OCI-LY7 (cell line): ENCODE measurements at regions not wholly inside any gene's neighbourhood (a gene's known extent, or its start where the extent isn't known, plus 50 kb on each side); places are given as distances from the start of the nearest gene placed in this dataset.

ENCODE experiments used
- BruUV-seq: library from RNA; stranded (reverse); fragments of 400-500 nt; replicated peaks from 2 replicates; lab custom pipeline; 2021; lab: Mats Ljungman, UMichigan
- CTCF ChIA-PET: fragments of 300-600 bp; sonication (Branson Sonifier 250); formaldehyde crosslinking; loops from one replicate; lab custom pipeline; 2022; ENCODE audit warnings: antibody characterized with exemption; ENCODE audit not compliant: unreplicated experiment; lab: Charles Lee
- POLR2A ChIA-PET: fragments of 300-600 bp; sonication (Branson Sonifier 250); formaldehyde crosslinking; loops from one replicate; lab custom pipeline; 2022; ENCODE audit warnings: antibody characterized with exemption; lab: Charles Lee
- DNase-seq: peaks from one replicate; pipeline ENCODE4 v3.0.0-alpha.2; 2015; ENCODE audit warnings: low spot score
- H2AFZ ChIP-seq: fragments of 200-600 bp; sonication (generic), shearing (Covaris generic); 2 replicates; pipeline ENCODE4 v1.6.1; 2014; ENCODE audit warnings: mild to moderate bottlenecking, antibody characterized with exemption, low read length, moderate library complexity
- H3K27ac ChIP-seq: fragments of 200-600 bp; sonication (generic); 2 replicates; pipeline ENCODE4 v1.5.1; 2014; ENCODE audit warnings: mixed run types, low read depth, mild to moderate bottlenecking, moderate library complexity, low read length, inconsistent platforms; ENCODE audit not compliant: poor library complexity, severe bottlenecking
- H3K36me3 ChIP-seq: fragments of 200-600 bp; sonication (generic); 2 replicates; pipeline ENCODE4 v1.6.1; 2014; ENCODE audit warnings: mild to moderate bottlenecking, antibody characterized with exemption, low read length, moderate library complexity, mixed read lengths; ENCODE audit not compliant: insufficient read depth
- H3K4me1 ChIP-seq: fragments of 200-600 bp; sonication (generic); 2 replicates; pipeline ENCODE4 v1.5.1; 2014; ENCODE audit warnings: mild to moderate bottlenecking, low read length; ENCODE audit not compliant: insufficient read depth, poor library complexity, severe bottlenecking
- H3K4me2 ChIP-seq: fragments of 200-600 bp; sonication (generic); 2 replicates; pipeline ENCODE4 v1.6.1; 2014; ENCODE audit warnings: mild to moderate bottlenecking, low read length
- H3K4me3 ChIP-seq: fragments of 200-600 bp; sonication (generic); 2 replicates; pipeline ENCODE4 v1.5.1; 2014; ENCODE audit warnings: mild to moderate bottlenecking, low read depth, low read length; ENCODE audit not compliant: poor library complexity, severe bottlenecking
- H3K79me2 ChIP-seq: fragments of 200-600 bp; sonication (generic); 2 replicates; pipeline ENCODE4 v1.6.1; 2016; ENCODE audit warnings: low read depth, mild to moderate bottlenecking, low read length, moderate library complexity, mixed read lengths; ENCODE audit not compliant: insufficient read depth
- H3K9me2 ChIP-seq: fragments of 200-600 bp; sonication (generic); 2 replicates; pipeline ENCODE4 v1.6.1; 2016; ENCODE audit warnings: mild to moderate bottlenecking, low read length, mixed read lengths; ENCODE audit not compliant: insufficient read depth
- H3K9me3 ChIP-seq: fragments of 200-600 bp; sonication (generic); 2 replicates; pipeline ENCODE4 v1.6.1; 2014; ENCODE audit warnings: mild to moderate bottlenecking, mixed run types, low read length, mixed read lengths
- H4K20me1 ChIP-seq: fragments of 200-600 bp; sonication (generic); 2 replicates; pipeline ENCODE4 v1.6.1; 2014; ENCODE audit warnings: mild to moderate bottlenecking, antibody characterized with exemption, low read length, moderate library complexity, mixed read lengths; ENCODE audit not compliant: insufficient read depth
- EZH2phosphoT487 ChIP-seq: fragments of 200-600 bp; sonication (generic); IDR thresholded peaks from 2 replicates; pipeline ENCODE4 v1.6.1; 2018; ENCODE audit warnings: low read depth, borderline replicate concordance, mild to moderate bottlenecking, mixed run types, antibody characterized with exemption, low read length, moderate library complexity, mixed read lengths
- intact Hi-C: fragments of 100-400 bp; cut with micrococcal nuclease; formaldehyde crosslinking; loops from one replicate; pipeline ENCODE4 v1.10.0; 2022; ENCODE audit not compliant: unreplicated experiment
- TF ChIP-seq, protein P1 (sequence below): fragments of 200-600 bp; sonication (generic); conservative IDR thresholded peaks from 2 replicates; pipeline ENCODE4 v1.5.1; 2014; ENCODE audit warnings: mild to moderate bottlenecking, antibody characterized with exemption, low read length, moderate library complexity, mixed read lengths

DNA sequence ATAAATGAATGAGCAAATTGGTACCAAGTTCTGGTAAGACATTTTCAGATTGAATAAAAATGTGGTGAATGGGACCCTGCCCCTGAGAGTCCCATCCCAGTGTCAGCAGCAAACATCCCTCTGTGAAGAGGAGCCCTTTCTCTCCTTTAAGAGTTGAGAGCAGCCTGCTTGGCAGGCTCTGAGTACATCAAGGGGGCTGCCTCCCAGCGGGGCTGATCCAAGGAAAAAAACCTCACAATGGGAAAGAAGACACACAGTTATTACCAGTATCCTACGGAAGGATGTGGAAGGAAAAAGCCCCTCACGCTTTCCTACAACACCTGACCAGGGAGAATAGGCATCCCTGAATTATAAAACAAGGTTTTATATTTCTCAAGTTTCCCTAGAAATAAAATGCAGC lies 293.8 kb upstream of the B3GAT1 start:
- POLR2A ChIA-PET: no interaction called here
- BruUV-seq: no TSS peak
- Histone ChIP-seq H3K9me2 (no peaks in the 10 kb centered on the region), H3K27ac (no peak overlapping the region), H3K4me2 (no peak overlapping the region), H3K36me3 (no peaks in the 10 kb centered on the region), H3K79me2 (no peaks in the 10 kb centered on the region), H3K9me3 (no peaks in the 10 kb centered on the region), H3K4me3 (no peak overlapping the region), H4K20me1 (no peaks in the 10 kb centered on the region), H3K4me1 (no peaks in the 10 kb centered on the region), H2AFZ (no peak overlapping the region)
- intact Hi-C loops: no loop called here
- CTCF ChIA-PET: no interaction called here
- no peak for DNase-seq
- TF ChIP-seq, protein P1, sequence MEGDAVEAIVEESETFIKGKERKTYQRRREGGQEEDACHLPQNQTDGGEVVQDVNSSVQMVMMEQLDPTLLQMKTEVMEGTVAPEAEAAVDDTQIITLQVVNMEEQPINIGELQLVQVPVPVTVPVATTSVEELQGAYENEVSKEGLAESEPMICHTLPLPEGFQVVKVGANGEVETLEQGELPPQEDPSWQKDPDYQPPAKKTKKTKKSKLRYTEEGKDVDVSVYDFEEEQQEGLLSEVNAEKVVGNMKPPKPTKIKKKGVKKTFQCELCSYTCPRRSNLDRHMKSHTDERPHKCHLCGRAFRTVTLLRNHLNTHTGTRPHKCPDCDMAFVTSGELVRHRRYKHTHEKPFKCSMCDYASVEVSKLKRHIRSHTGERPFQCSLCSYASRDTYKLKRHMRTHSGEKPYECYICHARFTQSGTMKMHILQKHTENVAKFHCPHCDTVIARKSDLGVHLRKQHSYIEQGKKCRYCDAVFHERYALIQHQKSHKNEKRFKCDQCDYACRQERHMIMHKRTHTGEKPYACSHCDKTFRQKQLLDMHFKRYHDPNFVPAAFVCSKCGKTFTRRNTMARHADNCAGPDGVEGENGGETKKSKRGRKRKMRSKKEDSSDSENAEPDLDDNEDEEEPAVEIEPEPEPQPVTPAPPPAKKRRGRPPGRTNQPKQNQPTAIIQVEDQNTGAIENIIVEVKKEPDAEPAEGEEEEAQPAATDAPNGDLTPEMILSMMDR: no peak
- no peak for TF ChIP-seq EZH2phosphoT487

DNA sequence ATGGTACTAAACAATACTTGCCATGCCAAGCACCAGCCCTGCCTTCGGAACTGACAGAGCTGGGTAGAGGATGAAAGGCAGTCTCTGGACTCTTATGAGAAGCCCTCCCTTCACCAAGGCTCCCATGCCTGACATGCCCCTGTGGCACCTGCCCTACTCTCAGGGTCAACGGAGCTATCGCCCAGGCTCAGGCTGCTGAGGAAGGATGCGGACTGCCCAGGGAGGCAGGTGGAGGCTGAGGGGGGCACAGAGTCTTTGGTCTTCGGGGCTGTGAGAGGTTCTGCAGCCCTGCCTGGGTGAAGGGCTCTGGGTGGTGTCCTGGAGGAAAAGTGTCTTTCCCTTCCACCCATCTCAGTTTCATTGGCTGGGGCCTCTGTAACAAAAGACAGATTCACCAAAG lies 290.8 kb upstream of the B3GAT1 start:
- Histone ChIP-seq H3K27ac (no peak overlapping the region), H3K79me2 (no peaks in the 10 kb centered on the region), H4K20me1 (no peaks in the 10 kb centered on the region), H3K9me2 (no peaks in the 10 kb centered on the region), H3K4me1 (no peaks in the 10 kb centered on the region), H3K4me3 (no peak overlapping the region), H2AFZ (no peak overlapping the region), H3K4me2 (no peak overlapping the region), H3K9me3 (no peaks in the 10 kb centered on the region), H3K36me3 (no peaks in the 10 kb centered on the region)
- intact Hi-C loops: no loop called here
- ChIA-PET POLR2A (no interaction called here), CTCF (no interaction called here)
- no peak for TF ChIP-seq EZH2phosphoT487
- TF ChIP-seq, protein P1: no peak
- BruUV-seq: no TSS peak
- no peak for DNase-seq

DNA sequence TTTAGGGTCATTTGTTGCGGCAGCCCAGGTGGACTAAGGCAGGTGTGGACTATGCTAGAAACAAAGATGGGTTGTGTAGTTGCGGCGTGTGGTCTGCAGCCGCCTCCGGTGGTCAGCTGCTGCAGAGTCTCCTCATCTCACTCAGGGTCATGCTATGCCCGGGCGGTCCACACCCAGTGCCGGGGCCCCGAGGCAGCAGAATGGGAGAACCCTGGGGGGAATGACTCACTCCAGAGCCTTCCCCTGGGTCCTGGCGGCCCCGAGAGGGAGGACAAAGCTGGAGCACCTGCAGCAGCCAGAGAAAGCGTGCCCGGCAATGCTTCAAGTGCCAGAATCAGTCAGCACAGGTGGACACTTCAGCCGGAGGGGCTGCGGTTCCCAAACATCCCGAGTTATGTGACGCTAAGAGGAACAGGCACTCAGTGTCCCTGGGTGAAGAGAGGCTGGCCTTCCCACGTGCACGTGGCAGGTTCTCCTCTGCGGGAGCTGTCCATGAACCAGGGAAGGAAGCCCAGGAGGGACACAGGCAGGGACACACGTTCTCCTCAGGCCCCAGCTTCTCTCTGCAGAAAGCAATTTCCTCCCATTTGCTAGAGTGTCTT lies 289.6 kb upstream of the B3GAT1 start:
- H3K36me3 ChIP-seq: no peaks in the 10 kb centered on the region
- DNase-seq: no peak
- H3K9me2 ChIP-seq: no peaks in the 10 kb centered on the region
- TF ChIP-seq, protein P1: no peak
- TF ChIP-seq EZH2phosphoT487: no peak
- ChIA-PET POLR2A (no interaction called here), CTCF (no interaction called here)
- intact Hi-C loops: no loop called here
- H4K20me1 ChIP-seq: no peaks in the 10 kb centered on the region
- no peak overlapping the region for H3K4me2 ChIP-seq
- no TSS peak for BruUV-seq
- no peaks in the 10 kb centered on the region for H3K9me3 ChIP-seq
- H3K79me2 ChIP-seq: no peaks in the 10 kb centered on the region
- no peak overlapping the region for H3K4me3 ChIP-seq
- no peaks in the 10 kb centered on the region for H3K4me1 ChIP-seq
- no peak overlapping the region for H2AFZ ChIP-seq
- H3K27ac ChIP-seq: no peak overlapping the region
